DND-41 (cell line): ENCODE measurements at regions not wholly inside any gene's neighbourhood (a gene's known extent, or its start where the extent isn't known, plus 50 kb on each side); places are given as distances from the start of the nearest gene placed in this dataset.

Experiments
- EZH2 ChIP-seq: IDR thresholded peaks from 3 replicates; pipeline ENCODE4 v1.6.1; 2012; ENCODE audit warnings: borderline replicate concordance, low read depth, mild to moderate bottlenecking, moderate library complexity, low read length, inconsistent platforms; ENCODE audit not compliant: severe bottlenecking
- TF ChIP-seq, protein P1 (sequence below): IDR thresholded peaks from 2 replicates; pipeline ENCODE4 v1.5.1; 2012; ENCODE audit warnings: borderline replicate concordance, low read length, moderate library complexity, mild to moderate bottlenecking; ENCODE audit not compliant: poor library complexity, severe bottlenecking; ENCODE audit errors: extremely low read depth

DNA sequence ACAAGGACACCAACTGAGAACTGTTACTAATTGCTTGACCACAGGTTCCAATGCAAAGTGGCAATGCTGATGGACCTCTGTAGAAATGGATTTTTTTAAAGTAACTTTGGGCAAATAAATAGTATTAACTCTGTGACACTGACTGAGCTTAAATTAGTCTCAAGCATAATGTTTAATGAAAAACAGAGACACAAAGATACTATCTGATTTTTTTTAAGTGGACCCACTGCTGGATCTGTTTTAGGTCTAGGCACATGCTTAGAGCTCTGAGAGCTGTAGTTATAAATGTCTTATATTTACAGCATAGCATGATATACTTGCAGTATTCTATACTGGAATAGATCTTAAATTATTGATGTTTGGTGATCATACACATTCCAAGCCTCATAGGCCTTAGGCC is 481.6 kb upstream of the LRRC7 start:
- TF ChIP-seq EZH2 = no peak
- TF ChIP-seq, protein P1, sequence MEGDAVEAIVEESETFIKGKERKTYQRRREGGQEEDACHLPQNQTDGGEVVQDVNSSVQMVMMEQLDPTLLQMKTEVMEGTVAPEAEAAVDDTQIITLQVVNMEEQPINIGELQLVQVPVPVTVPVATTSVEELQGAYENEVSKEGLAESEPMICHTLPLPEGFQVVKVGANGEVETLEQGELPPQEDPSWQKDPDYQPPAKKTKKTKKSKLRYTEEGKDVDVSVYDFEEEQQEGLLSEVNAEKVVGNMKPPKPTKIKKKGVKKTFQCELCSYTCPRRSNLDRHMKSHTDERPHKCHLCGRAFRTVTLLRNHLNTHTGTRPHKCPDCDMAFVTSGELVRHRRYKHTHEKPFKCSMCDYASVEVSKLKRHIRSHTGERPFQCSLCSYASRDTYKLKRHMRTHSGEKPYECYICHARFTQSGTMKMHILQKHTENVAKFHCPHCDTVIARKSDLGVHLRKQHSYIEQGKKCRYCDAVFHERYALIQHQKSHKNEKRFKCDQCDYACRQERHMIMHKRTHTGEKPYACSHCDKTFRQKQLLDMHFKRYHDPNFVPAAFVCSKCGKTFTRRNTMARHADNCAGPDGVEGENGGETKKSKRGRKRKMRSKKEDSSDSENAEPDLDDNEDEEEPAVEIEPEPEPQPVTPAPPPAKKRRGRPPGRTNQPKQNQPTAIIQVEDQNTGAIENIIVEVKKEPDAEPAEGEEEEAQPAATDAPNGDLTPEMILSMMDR = no peak
